ENCODE measurements at regions not wholly inside any gene's neighbourhood (a gene's known extent, or its start where the extent isn't known, plus 50 kb on each side); places are given as distances from the start of the nearest gene placed in this dataset.
A peak's percentile ranks its signal among the peaks of the same experiment; 100 is the strongest.

- no peak overlapping the region for H3K4me3 ChIP-seq (replicated peaks in 1 of 2; ENCODE audit: low read depth in 2 of 2, low read length in 2 of 2)
- no peak for TF ChIP-seq CTCF (IDR thresholded peaks at IDR 0.05; ENCODE audit: low read depth, low read length)
- peak in 1 of 2 donors; percentile 52 for DNase-seq (ENCODE audit: low read depth in 2 of 2)
Observed at GRCh38 chr5:91229031-91229727, 153.9 kb downstream of the ARRDC3 start.

DNA sequence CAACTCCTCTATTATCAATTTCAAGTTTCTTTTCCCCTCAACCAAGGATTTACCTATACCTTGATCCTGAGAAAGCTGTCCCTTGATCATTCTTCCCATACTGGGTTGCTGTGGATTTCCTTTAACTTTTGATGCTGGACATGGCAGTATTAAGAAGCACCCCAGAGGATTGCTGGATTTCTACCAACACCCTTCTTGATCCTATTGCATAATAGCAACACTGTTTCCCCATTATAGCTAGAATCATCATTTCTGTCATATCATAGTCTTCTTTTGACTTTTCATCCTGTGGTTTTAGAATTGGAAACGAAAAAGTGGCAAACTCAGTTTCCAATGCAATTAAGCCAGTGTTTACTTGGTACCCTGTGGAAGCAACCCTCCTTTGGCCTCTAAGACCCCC lies 154.9 kb downstream of the ARRDC3 start:
- TF ChIP-seq CTCF (IDR thresholded peaks at IDR 0.05; ENCODE audit: low read depth, low read length): no peak
- DNase-seq (ENCODE audit: low read depth in 2 of 2): no peak
- no peak overlapping the region for H3K4me3 ChIP-seq (replicated peaks in 1 of 2; ENCODE audit: low read depth in 2 of 2, low read length in 2 of 2)

GRCh38 chr5:91225848-91226686 lies 157.1 kb downstream of the ARRDC3 start:
- no peak overlapping the region for H3K4me3 ChIP-seq (replicated peaks in 1 of 2; ENCODE audit: low read depth in 2 of 2, low read length in 2 of 2)
- DNase-seq (ENCODE audit: low read depth in 2 of 2): no peak
- no peak for TF ChIP-seq CTCF (IDR thresholded peaks at IDR 0.05; ENCODE audit: low read depth, low read length)

DNA sequence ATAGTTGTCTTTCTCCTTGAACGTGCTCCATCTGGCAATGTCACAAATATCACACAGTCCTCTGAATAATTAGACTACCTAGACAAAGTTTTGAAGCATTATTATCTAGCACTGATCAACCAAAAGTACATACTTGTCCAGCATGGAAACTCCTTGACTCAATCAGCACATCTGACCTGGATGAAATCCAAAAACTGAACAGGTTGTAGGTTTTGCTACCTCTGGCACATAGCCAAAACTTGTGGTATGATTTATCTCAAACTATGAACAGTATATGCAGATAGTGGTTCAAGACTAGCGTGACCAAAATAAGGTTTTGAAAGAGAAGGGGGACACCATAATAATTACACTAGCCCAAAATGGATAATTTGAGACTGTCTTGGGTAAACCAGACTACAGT lies 158.1 kb downstream of the ARRDC3 start:
- no peak overlapping the region for H3K4me3 ChIP-seq (replicated peaks in 1 of 2; ENCODE audit: low read depth in 2 of 2, low read length in 2 of 2)
- DNase-seq (ENCODE audit: low read depth in 2 of 2): no peak
- TF ChIP-seq CTCF (IDR thresholded peaks at IDR 0.05; ENCODE audit: low read depth, low read length): no peak

- no peak overlapping the region for H3K4me3 ChIP-seq (replicated peaks in 1 of 2; ENCODE audit: low read depth in 2 of 2, low read length in 2 of 2)
- DNase-seq (ENCODE audit: low read depth in 2 of 2): peak in 1 of 2 donors; percentile 72
- TF ChIP-seq CTCF (IDR thresholded peaks at IDR 0.05; ENCODE audit: low read depth, low read length): no peak
Observed at GRCh38 chr5:91224456-91224855, 158.7 kb downstream of the ARRDC3 start.

DNA sequence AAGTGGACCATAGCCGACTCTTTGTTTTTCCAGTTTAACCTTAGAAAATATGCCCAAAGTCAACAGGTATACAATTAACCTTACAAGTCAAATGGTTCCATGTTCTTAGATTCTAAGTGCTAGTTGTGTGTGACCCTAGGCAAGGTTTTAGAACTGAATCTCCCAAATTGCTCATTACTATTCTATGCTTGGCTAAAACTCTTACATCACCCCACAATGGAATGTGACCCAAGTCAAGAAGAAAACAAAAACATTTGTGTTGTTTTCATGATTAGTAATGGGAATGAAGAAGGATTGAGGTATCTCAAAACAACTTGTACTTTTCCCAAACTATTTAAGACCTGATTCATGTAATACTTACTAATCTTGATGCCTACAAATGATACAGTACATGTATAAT lies 159.2 kb downstream of the ARRDC3 start:
- DNase-seq (ENCODE audit: low read depth in 2 of 2): peak in 1 of 2 donors; percentile 84
- H3K4me3 ChIP-seq (replicated peaks in 1 of 2; ENCODE audit: low read depth in 2 of 2, low read length in 2 of 2): no peak overlapping the region
- no peak for TF ChIP-seq CTCF (IDR thresholded peaks at IDR 0.05; ENCODE audit: low read depth, low read length)

Data from cardiac fibroblast (primary cell).